ENCODE measurements at regions not wholly inside any gene's neighbourhood (a gene's known extent, or its start where the extent isn't known, plus 50 kb on each side); places are given as distances from the start of the nearest gene placed in this dataset.

DNA sequence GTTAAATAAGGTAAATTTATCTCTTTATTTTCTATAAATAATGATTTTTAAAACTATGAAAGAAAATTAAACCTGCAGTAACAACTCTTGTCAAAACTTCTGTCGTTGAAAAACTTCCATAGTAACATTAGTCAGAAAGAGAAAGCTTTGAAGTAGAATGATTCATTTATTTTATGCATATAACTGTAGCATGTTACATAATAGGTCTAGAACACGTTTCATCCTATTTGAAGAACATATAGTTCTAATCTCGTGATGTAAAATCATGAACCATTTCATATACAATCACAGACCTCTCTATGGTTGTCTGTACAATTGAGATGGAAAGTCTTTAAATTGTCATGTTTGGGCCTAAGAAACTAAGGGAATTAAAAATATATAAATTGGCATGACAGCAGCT is 61.3 kb upstream of the MYLIP start:
- TF ChIP-seq GATA2 (CRISPR knock-in tag; IDR thresholded peaks at IDR 0.05) (no peak), YY1 (IDR thresholded peaks at IDR 0.05; ENCODE audit: low read depth) (no peak), TCF12 (IDR thresholded peaks at IDR 0.05) (no peak), RCOR1 (IDR thresholded peaks at IDR 0.05; ENCODE audit: low read length) (no peak), RFX5 (IDR thresholded peaks at IDR 0.05; ENCODE audit: low read length) (no peak), POLR2AphosphoS5 (IDR thresholded peaks at IDR 0.05; ENCODE audit: low read depth, low read length) (no peak), RAD21 (IDR thresholded peaks at IDR 0.05; ENCODE audit: low read length) (no peak)
- TF ChIP-seq, protein P1, sequence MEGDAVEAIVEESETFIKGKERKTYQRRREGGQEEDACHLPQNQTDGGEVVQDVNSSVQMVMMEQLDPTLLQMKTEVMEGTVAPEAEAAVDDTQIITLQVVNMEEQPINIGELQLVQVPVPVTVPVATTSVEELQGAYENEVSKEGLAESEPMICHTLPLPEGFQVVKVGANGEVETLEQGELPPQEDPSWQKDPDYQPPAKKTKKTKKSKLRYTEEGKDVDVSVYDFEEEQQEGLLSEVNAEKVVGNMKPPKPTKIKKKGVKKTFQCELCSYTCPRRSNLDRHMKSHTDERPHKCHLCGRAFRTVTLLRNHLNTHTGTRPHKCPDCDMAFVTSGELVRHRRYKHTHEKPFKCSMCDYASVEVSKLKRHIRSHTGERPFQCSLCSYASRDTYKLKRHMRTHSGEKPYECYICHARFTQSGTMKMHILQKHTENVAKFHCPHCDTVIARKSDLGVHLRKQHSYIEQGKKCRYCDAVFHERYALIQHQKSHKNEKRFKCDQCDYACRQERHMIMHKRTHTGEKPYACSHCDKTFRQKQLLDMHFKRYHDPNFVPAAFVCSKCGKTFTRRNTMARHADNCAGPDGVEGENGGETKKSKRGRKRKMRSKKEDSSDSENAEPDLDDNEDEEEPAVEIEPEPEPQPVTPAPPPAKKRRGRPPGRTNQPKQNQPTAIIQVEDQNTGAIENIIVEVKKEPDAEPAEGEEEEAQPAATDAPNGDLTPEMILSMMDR (IDR thresholded peaks at IDR 0.05): no peak
